IPS-15b (cell line): ENCODE measurements at regions not wholly inside any gene's neighbourhood (a gene's known extent, or its start where the extent isn't known, plus 50 kb on each side); places are given as distances from the start of the nearest gene placed in this dataset.

ENCODE experiments used
- H3K27me3 ChIP-seq: one replicate; pipeline ENCODE4 v1.6.1; 2013; ENCODE audit warnings: low read length; ENCODE audit not compliant: control insufficient read depth, insufficient read depth
- H3K36me3 ChIP-seq: one replicate; pipeline ENCODE4 v1.6.1; 2013; ENCODE audit warnings: low read length; ENCODE audit not compliant: control insufficient read depth, insufficient read depth
- H3K4me1 ChIP-seq: one replicate; pipeline ENCODE4 v1.6.1; 2013; ENCODE audit warnings: mild to moderate bottlenecking, low read length; ENCODE audit not compliant: control insufficient read depth, insufficient read depth
- H3K4me3 ChIP-seq: one replicate; pipeline ENCODE4 v1.5.1; 2013; ENCODE audit warnings: low read depth, low read length
- H3K9ac ChIP-seq: one replicate; pipeline ENCODE4 v1.6.1; 2013; ENCODE audit warnings: low read depth, mild to moderate bottlenecking, low read length
- H3K9me3 ChIP-seq: one replicate; pipeline ENCODE4 v1.6.1; 2013; ENCODE audit warnings: mild to moderate bottlenecking, low read length; ENCODE audit not compliant: control insufficient read depth, insufficient read depth

DNA sequence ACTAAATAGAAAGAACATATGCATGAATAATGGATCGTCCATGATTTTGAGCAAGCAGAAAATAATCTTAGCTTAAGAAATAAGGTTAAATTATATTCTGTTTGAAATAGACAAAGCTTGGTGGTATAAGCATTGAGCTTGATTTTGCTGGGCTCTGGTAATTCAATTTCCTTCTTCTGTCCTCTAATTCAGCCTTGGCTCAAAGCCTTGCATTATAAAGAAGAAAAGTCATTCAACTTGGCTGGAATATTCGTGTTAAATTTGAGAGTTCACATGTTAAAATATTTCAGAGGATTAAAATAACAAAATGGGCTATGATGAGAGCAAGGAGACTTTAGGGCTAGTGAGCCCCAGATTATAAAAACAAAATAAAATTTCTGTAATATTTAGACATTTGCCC is 415.4 kb upstream of the PCDH20 start:
- no peaks in the 10 kb centered on the region for H3K4me1 ChIP-seq
- no peak overlapping the region for H3K4me3 ChIP-seq
- H3K9ac ChIP-seq: no peak overlapping the region
- H3K36me3 ChIP-seq: no peaks in the 10 kb centered on the region
- no peaks in the 10 kb centered on the region for H3K9me3 ChIP-seq
- no peaks in the 10 kb centered on the region for H3K27me3 ChIP-seq

- H3K9me3 ChIP-seq: no peaks in the 10 kb centered on the region
- H3K4me1 ChIP-seq: no peaks in the 10 kb centered on the region
- H3K4me3 ChIP-seq: no peak overlapping the region
- H3K9ac ChIP-seq: no peak overlapping the region
- H3K36me3 ChIP-seq: no peaks in the 10 kb centered on the region
- no peaks in the 10 kb centered on the region for H3K27me3 ChIP-seq
Measured at GRCh38 chr13:61830475-61830874, 414.8 kb upstream of the PCDH20 start.

DNA sequence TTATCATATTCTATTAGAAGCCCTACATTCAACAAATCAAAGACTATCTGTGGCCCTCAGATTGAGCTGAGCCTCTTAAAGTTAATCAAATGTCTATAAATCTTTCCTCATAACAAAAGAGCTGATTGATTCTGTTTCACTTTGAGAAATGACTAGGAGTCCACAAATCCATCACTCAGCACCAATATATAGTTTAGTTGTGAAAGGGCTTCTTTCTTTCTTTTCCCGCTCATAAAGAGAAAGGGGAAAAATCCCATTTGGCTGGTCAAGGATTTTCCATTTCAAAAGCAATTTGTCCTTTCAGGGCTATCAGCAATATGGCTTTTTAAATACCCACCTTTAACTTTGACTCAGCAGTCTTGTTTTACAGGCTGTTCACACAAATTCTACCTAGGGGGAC is 408.5 kb upstream of the PCDH20 start:
- Histone ChIP-seq H3K9me3 (no peaks in the 10 kb centered on the region), H3K36me3 (no peaks in the 10 kb centered on the region), H3K27me3 (no peaks in the 10 kb centered on the region), H3K4me3 (no peak overlapping the region), H3K4me1 (no peaks in the 10 kb centered on the region), H3K9ac (no peak overlapping the region)

DNA sequence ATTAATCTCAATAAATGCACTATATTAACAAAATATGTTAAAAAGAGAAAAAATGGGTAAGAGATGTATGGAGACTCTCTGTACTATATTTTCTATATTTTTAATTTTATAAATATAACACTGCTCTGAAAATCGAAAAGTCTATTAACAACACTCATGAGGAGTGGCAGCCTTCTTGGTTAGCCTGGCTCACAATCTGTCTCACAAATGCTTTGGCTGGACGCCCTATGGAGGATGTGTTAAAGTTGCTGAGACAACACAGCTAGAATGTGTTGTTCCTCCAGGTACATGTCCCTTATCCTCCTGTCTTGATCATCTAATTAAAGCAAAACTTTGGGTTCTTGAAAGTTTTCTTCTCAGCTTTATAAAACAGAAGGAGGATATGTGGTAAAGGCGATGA is 396.6 kb upstream of the PCDH20 start:
- Histone ChIP-seq H3K36me3 (no peaks in the 10 kb centered on the region), H3K4me1 (no peaks in the 10 kb centered on the region), H3K27me3 (no peaks in the 10 kb centered on the region), H3K9me3 (no peaks in the 10 kb centered on the region), H3K4me3 (no peak overlapping the region), H3K9ac (no peak overlapping the region)

DNA sequence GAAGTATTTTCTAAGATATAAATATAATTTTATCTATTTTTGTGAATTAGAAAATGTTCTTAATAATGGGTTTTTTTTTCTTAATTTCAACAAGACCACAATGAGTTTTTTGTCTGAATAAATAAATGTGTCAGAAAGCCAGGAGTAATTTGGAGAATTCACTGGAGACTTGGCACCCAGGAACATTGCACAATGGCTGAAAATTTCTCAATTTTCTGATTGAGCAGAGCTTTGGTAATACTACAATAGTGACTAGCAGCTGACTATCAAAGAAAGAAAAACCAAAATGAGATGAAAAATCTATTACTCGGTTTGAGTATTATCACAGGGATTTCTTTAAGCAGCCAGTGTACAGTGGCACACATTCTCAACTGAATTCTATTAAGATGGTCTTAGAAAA is 394.4 kb upstream of the PCDH20 start:
- Histone ChIP-seq H3K36me3 (no peaks in the 10 kb centered on the region), H3K4me1 (no peaks in the 10 kb centered on the region), H3K9me3 (no peaks in the 10 kb centered on the region), H3K27me3 (no peaks in the 10 kb centered on the region), H3K4me3 (no peak overlapping the region), H3K9ac (no peak overlapping the region)

GRCh38 chr13:61797397-61797796 is 381.7 kb upstream of the PCDH20 start:
- Histone ChIP-seq H3K9me3 (no peaks in the 10 kb centered on the region), H3K9ac (no peak overlapping the region), H3K4me1 (no peaks in the 10 kb centered on the region), H3K27me3 (no peaks in the 10 kb centered on the region), H3K4me3 (no peak overlapping the region), H3K36me3 (no peaks in the 10 kb centered on the region)

- Histone ChIP-seq H3K4me3 (no peak overlapping the region), H3K9ac (no peak overlapping the region), H3K36me3 (no peaks in the 10 kb centered on the region), H3K9me3 (no peaks in the 10 kb centered on the region), H3K27me3 (no peaks in the 10 kb centered on the region), H3K4me1 (no peaks in the 10 kb centered on the region)
Measured at GRCh38 chr13:61795580-61795979, 379.9 kb upstream of the PCDH20 start.

- no peaks in the 10 kb centered on the region for H3K27me3 ChIP-seq
- no peaks in the 10 kb centered on the region for H3K36me3 ChIP-seq
- no peak overlapping the region for H3K9ac ChIP-seq
- no peaks in the 10 kb centered on the region for H3K9me3 ChIP-seq
- H3K4me3 ChIP-seq: no peak overlapping the region
- peaks cover 10% of the 10 kb centered on the region for H3K4me1 ChIP-seq
Measured at GRCh38 chr13:61779456-61779855, 363.8 kb upstream of the PCDH20 start.

- H3K4me1 ChIP-seq: peaks cover 10% of the 10 kb centered on the region
- H3K4me3 ChIP-seq: no peak overlapping the region
- no peaks in the 10 kb centered on the region for H3K27me3 ChIP-seq
- H3K9me3 ChIP-seq: no peaks in the 10 kb centered on the region
- H3K9ac ChIP-seq: no peak overlapping the region
- no peaks in the 10 kb centered on the region for H3K36me3 ChIP-seq
Measured at GRCh38 chr13:61778531-61778930, 362.9 kb upstream of the PCDH20 start.

DNA sequence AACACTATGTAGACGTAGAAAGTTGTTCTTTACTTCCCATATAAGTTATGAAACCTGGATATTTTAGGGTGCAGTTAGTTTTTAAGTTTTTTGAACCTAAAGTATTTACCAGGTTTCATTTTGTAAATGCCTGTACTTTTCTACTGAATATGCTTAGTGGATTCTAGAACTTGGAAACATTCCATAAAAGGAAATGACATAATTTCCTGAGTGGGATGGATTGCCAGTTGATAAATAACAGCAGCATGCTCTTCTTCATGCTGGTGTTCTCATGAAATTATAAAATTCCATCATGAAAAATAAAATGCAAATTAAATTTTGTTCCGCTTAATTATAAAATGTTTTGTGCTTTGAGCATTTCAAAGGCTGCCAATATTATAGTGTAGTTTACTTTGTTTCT is 362.2 kb upstream of the PCDH20 start:
- Histone ChIP-seq H3K36me3 (no peaks in the 10 kb centered on the region), H3K9me3 (no peaks in the 10 kb centered on the region), H3K27me3 (no peaks in the 10 kb centered on the region), H3K4me3 (no peak overlapping the region), H3K4me1 (peaks cover 10% of the 10 kb centered on the region), H3K9ac (no peak overlapping the region)

- Histone ChIP-seq H3K9ac (no peak overlapping the region), H3K9me3 (no peaks in the 10 kb centered on the region), H3K4me1 (peaks cover 10% of the 10 kb centered on the region), H3K36me3 (no peaks in the 10 kb centered on the region), H3K27me3 (no peaks in the 10 kb centered on the region), H3K4me3 (no peak overlapping the region)
Measured at GRCh38 chr13:61777271-61777670, 361.6 kb upstream of the PCDH20 start.

GRCh38 chr13:61774903-61775302 is 359.3 kb upstream of the PCDH20 start:
- Histone ChIP-seq H3K4me3 (no peak overlapping the region), H3K27me3 (no peaks in the 10 kb centered on the region), H3K9me3 (no peaks in the 10 kb centered on the region), H3K9ac (no peak overlapping the region), H3K36me3 (no peaks in the 10 kb centered on the region), H3K4me1 (peaks cover 10% of the 10 kb centered on the region)

- no peaks in the 10 kb centered on the region for H3K4me1 ChIP-seq
- no peaks in the 10 kb centered on the region for H3K27me3 ChIP-seq
- H3K9me3 ChIP-seq: no peaks in the 10 kb centered on the region
- no peak overlapping the region for H3K4me3 ChIP-seq
- H3K36me3 ChIP-seq: no peaks in the 10 kb centered on the region
- H3K9ac ChIP-seq: no peak overlapping the region
Measured at GRCh38 chr13:61770681-61771080, 355.0 kb upstream of the PCDH20 start.
